PFSK-1 (cell line): ENCODE measurements at regions not wholly inside any gene's neighbourhood (a gene's known extent, or its start where the extent isn't known, plus 50 kb on each side); places are given as distances from the start of the nearest gene placed in this dataset.

Source experiments
- FOXP2 ChIP-seq: optimal IDR thresholded peaks from 2 replicates; pipeline ENCODE3; 2011; ENCODE audit warnings: borderline replicate concordance, control low read depth, inconsistent platforms; ENCODE audit not compliant: insufficient read depth; ENCODE audit errors: extremely low read length, extremely low read depth
- POLR2AphosphoS5 ChIP-seq: IDR thresholded peaks from 2 replicates; pipeline ENCODE4 v1.6.1; 2012; ENCODE audit warnings: low read depth, mild to moderate bottlenecking, control low read depth, low read length, moderate library complexity
- SIN3A ChIP-seq: IDR thresholded peaks from 2 replicates; pipeline ENCODE4 v1.6.1; 2012; ENCODE audit warnings: mild to moderate bottlenecking, low read length, moderate library complexity, borderline replicate concordance; ENCODE audit not compliant: insufficient read depth
- TAF1 ChIP-seq: IDR thresholded peaks from 2 replicates; pipeline ENCODE4 v1.6.1; 2012; ENCODE audit warnings: low read length, control low read depth, borderline replicate concordance; ENCODE audit not compliant: insufficient read depth
- TF ChIP-seq, protein P1 (sequence below), 2 experiments: IDR thresholded peaks; 2 replicates each; pipeline versions ENCODE4 v1.6.1 to v1.8.0; 2011 to 2012; ENCODE audit warnings: low read depth in 2 of 2, low read length in 2 of 2, control low read depth in 1 of 2, inconsistent platforms in 1 of 2, mild to moderate bottlenecking in 1 of 2, moderate library complexity in 1 of 2; ENCODE audit not compliant: insufficient read depth in 1 of 2

DNA sequence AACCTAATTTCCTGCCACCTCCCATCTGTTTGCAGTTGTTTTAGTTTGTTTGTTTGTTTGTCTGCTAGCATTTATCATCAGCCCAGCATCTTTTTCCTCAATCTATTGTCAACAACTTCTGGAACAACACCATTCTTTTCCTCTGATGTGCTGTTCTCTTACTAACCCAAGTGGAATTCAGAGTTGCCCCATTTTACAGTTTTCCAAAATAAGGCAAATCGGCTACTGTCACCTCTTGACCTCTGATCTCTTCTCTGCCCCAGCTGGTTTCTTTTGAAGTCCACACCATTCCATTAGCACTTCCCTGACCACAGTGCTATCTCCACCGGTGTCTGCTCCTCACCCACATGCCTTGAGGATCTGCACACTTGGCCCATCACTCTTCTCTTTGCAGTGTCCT, 102.4 kb downstream of the EFNB2 start:
- TF ChIP-seq TAF1 (no peak), SIN3A (no peak), FOXP2 (no peak), POLR2AphosphoS5 (no peak)
- TF ChIP-seq, protein P1, sequence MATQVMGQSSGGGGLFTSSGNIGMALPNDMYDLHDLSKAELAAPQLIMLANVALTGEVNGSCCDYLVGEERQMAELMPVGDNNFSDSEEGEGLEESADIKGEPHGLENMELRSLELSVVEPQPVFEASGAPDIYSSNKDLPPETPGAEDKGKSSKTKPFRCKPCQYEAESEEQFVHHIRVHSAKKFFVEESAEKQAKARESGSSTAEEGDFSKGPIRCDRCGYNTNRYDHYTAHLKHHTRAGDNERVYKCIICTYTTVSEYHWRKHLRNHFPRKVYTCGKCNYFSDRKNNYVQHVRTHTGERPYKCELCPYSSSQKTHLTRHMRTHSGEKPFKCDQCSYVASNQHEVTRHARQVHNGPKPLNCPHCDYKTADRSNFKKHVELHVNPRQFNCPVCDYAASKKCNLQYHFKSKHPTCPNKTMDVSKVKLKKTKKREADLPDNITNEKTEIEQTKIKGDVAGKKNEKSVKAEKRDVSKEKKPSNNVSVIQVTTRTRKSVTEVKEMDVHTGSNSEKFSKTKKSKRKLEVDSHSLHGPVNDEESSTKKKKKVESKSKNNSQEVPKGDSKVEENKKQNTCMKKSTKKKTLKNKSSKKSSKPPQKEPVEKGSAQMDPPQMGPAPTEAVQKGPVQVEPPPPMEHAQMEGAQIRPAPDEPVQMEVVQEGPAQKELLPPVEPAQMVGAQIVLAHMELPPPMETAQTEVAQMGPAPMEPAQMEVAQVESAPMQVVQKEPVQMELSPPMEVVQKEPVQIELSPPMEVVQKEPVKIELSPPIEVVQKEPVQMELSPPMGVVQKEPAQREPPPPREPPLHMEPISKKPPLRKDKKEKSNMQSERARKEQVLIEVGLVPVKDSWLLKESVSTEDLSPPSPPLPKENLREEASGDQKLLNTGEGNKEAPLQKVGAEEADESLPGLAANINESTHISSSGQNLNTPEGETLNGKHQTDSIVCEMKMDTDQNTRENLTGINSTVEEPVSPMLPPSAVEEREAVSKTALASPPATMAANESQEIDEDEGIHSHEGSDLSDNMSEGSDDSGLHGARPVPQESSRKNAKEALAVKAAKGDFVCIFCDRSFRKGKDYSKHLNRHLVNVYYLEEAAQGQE (IDR thresholded peaks at IDR 0.05; ENCODE audit: insufficient read depth in 1 of 2, low read depth in 2 of 2, low read length in 2 of 2), result no peak

DNA sequence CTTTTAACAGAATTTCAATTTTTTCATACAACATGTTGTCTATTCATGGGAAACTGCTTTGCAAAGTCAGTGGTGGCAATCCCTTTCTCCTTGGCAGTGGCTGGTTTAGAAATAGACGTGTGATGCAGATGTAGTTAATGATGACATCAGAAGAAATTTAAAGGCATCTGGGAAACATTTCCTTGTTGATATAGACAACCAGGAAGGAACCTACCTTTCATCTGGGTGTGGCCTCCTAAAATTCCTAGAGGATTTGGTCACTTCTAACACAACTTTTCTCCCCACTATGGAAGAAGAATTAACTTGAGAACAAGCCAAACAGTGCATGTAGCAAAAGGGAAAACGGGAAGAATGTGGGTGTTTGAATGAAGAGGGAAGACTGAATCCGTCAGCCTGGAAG, 102.8 kb downstream of the EFNB2 start:
- TF ChIP-seq FOXP2 (no peak), POLR2AphosphoS5 (no peak), SIN3A (no peak), TAF1 (no peak)
- TF ChIP-seq, protein P1 (IDR thresholded peaks at IDR 0.05; ENCODE audit: insufficient read depth in 1 of 2, low read depth in 2 of 2, low read length in 2 of 2), result no peak

- TF ChIP-seq SIN3A (no peak), POLR2AphosphoS5 (no peak), TAF1 (no peak), FOXP2 (no peak)
Measured at GRCh38 chr13:106426909-106427308, 108.6 kb downstream of the EFNB2 start.

DNA sequence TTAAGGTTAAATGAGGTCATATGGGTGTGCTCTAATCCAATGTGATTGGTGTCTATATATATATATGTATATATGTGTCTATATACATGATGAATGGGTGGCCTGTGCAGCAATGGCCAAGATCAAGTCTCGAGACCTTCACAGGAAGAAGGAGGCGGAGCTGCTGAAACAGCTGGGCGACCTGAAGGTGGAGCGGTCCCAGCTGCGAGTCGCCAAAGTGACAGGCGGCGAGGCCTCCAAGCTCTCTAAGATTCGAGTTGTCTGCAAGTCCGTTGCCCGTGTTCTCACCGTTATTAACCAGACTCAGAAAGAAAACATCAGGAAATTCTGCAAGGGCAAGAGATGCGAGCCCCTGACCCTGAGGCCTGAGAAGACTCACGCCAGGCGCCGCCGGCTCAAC, 109.8 kb downstream of the EFNB2 start:
- TF ChIP-seq, protein P1 (IDR thresholded peaks at IDR 0.05; ENCODE audit: insufficient read depth in 1 of 2, low read depth in 2 of 2, low read length in 2 of 2), result no peak
- TF ChIP-seq FOXP2 (no peak), SIN3A (no peak), TAF1 (no peak), POLR2AphosphoS5 (no peak)

DNA sequence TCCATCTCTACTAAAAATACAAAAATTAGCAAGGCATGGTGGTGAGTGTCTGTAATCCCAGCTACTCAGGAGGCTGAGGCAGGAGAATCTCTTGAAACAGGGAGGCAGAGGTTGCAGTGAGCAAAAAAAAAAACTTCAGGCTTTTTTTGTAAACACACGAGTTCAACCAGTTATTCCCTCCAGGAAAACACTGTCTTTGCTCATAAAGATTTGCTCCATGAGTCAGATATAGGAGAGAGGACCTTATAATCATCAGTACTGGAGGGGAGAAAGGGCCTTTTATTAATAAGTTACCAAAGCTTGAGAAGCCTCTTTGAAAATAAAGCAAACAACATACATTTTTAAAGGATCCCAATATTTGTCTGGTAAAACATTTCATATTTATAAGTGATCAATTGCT, 110.7 kb downstream of the EFNB2 start:
- TF ChIP-seq FOXP2 (no peak), POLR2AphosphoS5 (no peak), TAF1 (no peak), SIN3A (no peak)

- TF ChIP-seq TAF1 (no peak), FOXP2 (no peak), SIN3A (no peak), POLR2AphosphoS5 (no peak)
- TF ChIP-seq, protein P1 (IDR thresholded peaks at IDR 0.05; ENCODE audit: insufficient read depth in 1 of 2, low read depth in 2 of 2, low read length in 2 of 2), result no peak
Measured at GRCh38 chr13:106423530-106423929, 111.9 kb downstream of the EFNB2 start.
